Lower leg skin (tissue), 3 donors: ENCODE measurements at regions not wholly inside any gene's neighbourhood (a gene's known extent, or its start where the extent isn't known, plus 50 kb on each side); places are given as distances from the start of the nearest gene placed in this dataset.
"Not testable (repeated sequence)": the region's sequence is repeated elsewhere in the genome, so short reads cannot be mapped to it uniquely, and the experiment has no call there.

ENCODE experiments used
- POLR2A ChIP-seq, 2 donors: fragments of 450-650 bp; IDR thresholded peaks; one replicate each; pipeline ENCODE4 v1.6.1; 2016 to 2017; ENCODE audit warnings: antibody characterized with exemption in 2 of 2, mild to moderate bottlenecking in 1 of 2, moderate library complexity in 1 of 2
- TF ChIP-seq, protein P1 (sequence below), 3 donors: fragments of 450-650 bp; IDR thresholded peaks; one replicate each; pipeline ENCODE4 v1.5.1; 2016; ENCODE audit warnings: antibody characterized with exemption in 3 of 3, mild to moderate bottlenecking in 3 of 3, moderate library complexity in 2 of 3

DNA sequence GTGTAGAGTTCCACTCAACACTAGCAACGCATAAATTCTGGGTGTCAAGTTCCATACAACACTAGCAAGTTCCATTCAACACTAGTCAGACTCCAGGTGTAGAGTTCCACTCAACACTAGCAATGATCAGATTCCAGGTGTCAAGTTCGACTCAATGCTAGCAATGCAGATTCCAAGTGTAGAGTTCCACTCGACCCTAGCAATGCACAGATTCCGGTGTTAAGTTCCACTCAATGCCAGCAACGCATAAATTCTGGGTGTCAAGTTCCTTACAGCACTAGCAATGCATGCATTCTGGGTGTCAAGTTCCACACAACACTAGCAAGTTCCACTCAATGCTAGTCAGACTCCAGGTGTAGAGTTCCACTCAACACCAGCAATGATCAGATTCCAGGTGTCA, 60.0 kb downstream of the ATP6V0E2 start:
- TF ChIP-seq, protein P1, sequence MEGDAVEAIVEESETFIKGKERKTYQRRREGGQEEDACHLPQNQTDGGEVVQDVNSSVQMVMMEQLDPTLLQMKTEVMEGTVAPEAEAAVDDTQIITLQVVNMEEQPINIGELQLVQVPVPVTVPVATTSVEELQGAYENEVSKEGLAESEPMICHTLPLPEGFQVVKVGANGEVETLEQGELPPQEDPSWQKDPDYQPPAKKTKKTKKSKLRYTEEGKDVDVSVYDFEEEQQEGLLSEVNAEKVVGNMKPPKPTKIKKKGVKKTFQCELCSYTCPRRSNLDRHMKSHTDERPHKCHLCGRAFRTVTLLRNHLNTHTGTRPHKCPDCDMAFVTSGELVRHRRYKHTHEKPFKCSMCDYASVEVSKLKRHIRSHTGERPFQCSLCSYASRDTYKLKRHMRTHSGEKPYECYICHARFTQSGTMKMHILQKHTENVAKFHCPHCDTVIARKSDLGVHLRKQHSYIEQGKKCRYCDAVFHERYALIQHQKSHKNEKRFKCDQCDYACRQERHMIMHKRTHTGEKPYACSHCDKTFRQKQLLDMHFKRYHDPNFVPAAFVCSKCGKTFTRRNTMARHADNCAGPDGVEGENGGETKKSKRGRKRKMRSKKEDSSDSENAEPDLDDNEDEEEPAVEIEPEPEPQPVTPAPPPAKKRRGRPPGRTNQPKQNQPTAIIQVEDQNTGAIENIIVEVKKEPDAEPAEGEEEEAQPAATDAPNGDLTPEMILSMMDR (IDR thresholded peaks at IDR 0.05) = not testable (repeated sequence)
- TF ChIP-seq POLR2A (IDR thresholded peaks at IDR 0.05) = not testable (repeated sequence)
